ENCODE measurements at regions not wholly inside any gene's neighbourhood (a gene's known extent, or its start where the extent isn't known, plus 50 kb on each side); places are given as distances from the start of the nearest gene placed in this dataset.
"Not testable (repeated sequence)": the region's sequence is repeated elsewhere in the genome, so short reads cannot be mapped to it uniquely, and the experiment has no call there.

GRCh38 chr7:43054052-43054722, 58.3 kb upstream of the HECW1 start:
- DNase-seq = no peak

- DNase-seq = no peak
Observed at GRCh38 chr7:43057141-43057540, 55.3 kb upstream of the HECW1 start.

- peak; percentile 23 for DNase-seq
Observed at GRCh38 chr7:43058271-43059066, 54.0 kb upstream of the HECW1 start.

- not testable (repeated sequence) for DNase-seq
Observed at GRCh38 chr7:43059067-43059600, 53.3 kb upstream of the HECW1 start.
